Choroid plexus epithelial cell (primary cell): ENCODE measurements at regions not wholly inside any gene's neighbourhood (a gene's known extent, or its start where the extent isn't known, plus 50 kb on each side); places are given as distances from the start of the nearest gene placed in this dataset.

ENCODE experiments used
- DNase-seq: peaks from one replicate; pipeline ENCODE4 v3.0.0-alpha.2; 2010; ENCODE audit warnings: low read depth
- H3K4me3 ChIP-seq: 2 replicates; pipeline ENCODE4 v1.5.1; 2011; ENCODE audit warnings: low read depth, mild to moderate bottlenecking, control low read depth, low read length, moderate library complexity
- CTCF ChIP-seq: conservative IDR thresholded peaks from 2 replicates; pipeline ENCODE4 v1.5.1; 2011; ENCODE audit warnings: low read depth, mild to moderate bottlenecking, control low read depth, inconsistent platforms, low read length, moderate library complexity

- no peak for DNase-seq
- no peak for TF ChIP-seq CTCF
- H3K4me3 ChIP-seq: no peak overlapping the region
Measured at GRCh38 chr1:190762325-190762724, 284.7 kb upstream of the BRINP3 start.

- no peak overlapping the region for H3K4me3 ChIP-seq
- TF ChIP-seq CTCF: no peak
- no peak for DNase-seq
Measured at GRCh38 chr1:190792873-190793272, 315.2 kb upstream of the BRINP3 start.

- no peak for DNase-seq
- no peak overlapping the region for H3K4me3 ChIP-seq
- no peak for TF ChIP-seq CTCF
Measured at GRCh38 chr1:190807629-190808028, 330.0 kb upstream of the BRINP3 start.

GRCh38 chr1:190808035-190808434, 330.4 kb upstream of the BRINP3 start:
- H3K4me3 ChIP-seq: no peak overlapping the region
- DNase-seq: no peak
- no peak for TF ChIP-seq CTCF

GRCh38 chr1:190809312-190809711, 331.6 kb upstream of the BRINP3 start:
- no peak for DNase-seq
- no peak for TF ChIP-seq CTCF
- H3K4me3 ChIP-seq: no peak overlapping the region

- H3K4me3 ChIP-seq: no peak overlapping the region
- DNase-seq: no peak
- TF ChIP-seq CTCF: no peak
Measured at GRCh38 chr1:190812996-190813395, 335.3 kb upstream of the BRINP3 start.

GRCh38 chr1:190832511-190832910, 354.8 kb upstream of the BRINP3 start:
- no peak for DNase-seq
- no peak for TF ChIP-seq CTCF
- H3K4me3 ChIP-seq: no peak overlapping the region
